H1 (cell line): ENCODE measurements at regions not wholly inside any gene's neighbourhood (a gene's known extent, or its start where the extent isn't known, plus 50 kb on each side); places are given as distances from the start of the nearest gene placed in this dataset.

ENCODE experiments used
- CTCF ChIA-PET: fragments of 300-600 bp; sonication (Branson Sonifier 250); formaldehyde crosslinking; loops from one replicate; lab custom pipeline; 2021; ENCODE audit not compliant: partially characterized antibody; lab: Charles Lee
- POLR2A ChIA-PET: fragments of 300-600 bp; sonication (Branson Sonifier 250); formaldehyde crosslinking; loops from one replicate; lab custom pipeline; 2021; ENCODE audit warnings: inconsistent platforms; ENCODE audit not compliant: partially characterized antibody; lab: Charles Lee
- DNase-seq, 2 experiments: peaks; one replicate each; pipeline versions ENCODE4 v3.0.0 to v3.0.0-alpha.2; 2010 to 2022; ENCODE audit warnings: low spot score in 2 of 2, low read depth in 1 of 2, mixed read lengths in 1 of 2
- FAIRE-seq: peaks from 2 replicates; lab custom pipeline; 2011; peaks lifted over from hg19 to GRCh38; lab: Jason Lieb, UNC
- H2AFZ ChIP-seq: 2 replicates; pipeline ENCODE4 v1.8.1; 2012; ENCODE audit warnings: low read length, inconsistent platforms
- H2AK5ac ChIP-seq: 2 replicates; pipeline ENCODE4 v1.6.1; 2013; ENCODE audit warnings: low read depth, low read length
- H2BK120ac ChIP-seq: replicated peaks from 2 replicates; pipeline ENCODE3; 2013; ENCODE audit warnings: low read depth, low read length, inconsistent platforms
- H2BK12ac ChIP-seq: 2 replicates; pipeline ENCODE4 v1.6.1; 2013; ENCODE audit warnings: low read depth, low read length
- H2BK15ac ChIP-seq: 2 replicates; pipeline ENCODE4 v1.6.1; 2013; ENCODE audit warnings: low read length
- H2BK20ac ChIP-seq: 2 replicates; pipeline ENCODE4 v1.6.1; 2013; ENCODE audit warnings: low read length
- H2BK5ac ChIP-seq: 2 replicates; pipeline ENCODE4 v1.6.1; 2013; ENCODE audit warnings: low read depth, low read length
- H3K14ac ChIP-seq: 2 replicates; pipeline ENCODE4 v1.6.1; 2013; ENCODE audit warnings: inconsistent platforms; ENCODE audit not compliant: insufficient read length
- H3K18ac ChIP-seq: 2 replicates; pipeline ENCODE4 v1.6.1; 2013; ENCODE audit warnings: low read length; ENCODE audit errors: extremely low read depth
- H3K23ac ChIP-seq: 2 replicates; pipeline ENCODE4 v1.6.1; 2013; ENCODE audit warnings: inconsistent platforms; ENCODE audit not compliant: insufficient read length
- H3K23me2 ChIP-seq: 2 replicates; pipeline ENCODE4 v1.6.1; 2013; ENCODE audit warnings: low read depth, low read length
- H3K27ac ChIP-seq: 2 replicates; pipeline ENCODE4 v1.6.1; 2011; ENCODE audit warnings: low read depth, low read length, inconsistent platforms
- H3K27me3 ChIP-seq, 4 experiments: replicated peaks in 1 of 4; 1 replicate in 1 of 4; 2 replicates in 3 of 4; pipeline versions ENCODE4 v1.6.1 to v1.8.1; 2011 to 2013; ENCODE audit warnings: low read length in 3 of 4, mild to moderate bottlenecking in 3 of 4, inconsistent platforms in 2 of 4, mixed read lengths in 2 of 4, moderate library complexity in 1 of 4; ENCODE audit not compliant: control insufficient read depth in 3 of 4, insufficient read depth in 3 of 4; ENCODE audit errors: extremely low read depth in 1 of 4
- H3K36me3 ChIP-seq, 4 experiments: 2 replicates each; pipeline versions ENCODE4 v1.6.1 to v1.8.1; 2011 to 2013; ENCODE audit warnings: mild to moderate bottlenecking in 4 of 4, low read length in 3 of 4, moderate library complexity in 2 of 4, control low read depth in 1 of 4, inconsistent platforms in 1 of 4; ENCODE audit not compliant: insufficient read depth in 4 of 4, control insufficient read depth in 2 of 4
- H3K4ac ChIP-seq: replicated peaks from 2 replicates; pipeline ENCODE3; 2013; ENCODE audit warnings: low read length, low read depth, mixed read lengths, inconsistent platforms; ENCODE audit not compliant: insufficient read length
- H3K4me1 ChIP-seq, 4 experiments: replicated peaks in 1 of 4; 1 replicate in 1 of 4; 2 replicates in 3 of 4; pipeline versions ENCODE4 v1.6.1 to v1.8.1; 2011 to 2013; ENCODE audit warnings: low read length in 3 of 4, inconsistent platforms in 2 of 4, mixed read lengths in 1 of 4; ENCODE audit not compliant: insufficient read depth in 4 of 4, control insufficient read depth in 3 of 4
- H3K4me2 ChIP-seq, 2 experiments: 2 replicates each; pipeline versions ENCODE4 v1.6.1 to v1.8.1; 2011 to 2013; ENCODE audit warnings: low read depth in 2 of 2, low read length in 2 of 2, control low read depth in 1 of 2, inconsistent platforms in 1 of 2, mild to moderate bottlenecking in 1 of 2; ENCODE audit not compliant: insufficient read depth in 1 of 2
- H3K4me3 ChIP-seq, 4 experiments: fragments of 200-600, 300-600 bp in 1 of 4; sonication (generic), shearing (Covaris generic), sonication (Bioruptor Twin) in 1 of 4; 2 replicates each; pipeline versions ENCODE4 v1.5.1 to v1.8.1; 2011 to 2016; ENCODE audit warnings: low read length in 4 of 4, low read depth in 3 of 4, control low read depth in 2 of 4, inconsistent platforms in 2 of 4, mild to moderate bottlenecking in 2 of 4, mixed read lengths in 1 of 4, moderate library complexity in 1 of 4; ENCODE audit not compliant: insufficient read depth in 2 of 4; ENCODE audit errors: extremely low read depth in 1 of 4
- H3K56ac ChIP-seq: replicated peaks from 2 replicates; pipeline ENCODE3; 2013; ENCODE audit warnings: low read depth, mild to moderate bottlenecking, mixed read lengths, low read length, inconsistent platforms; ENCODE audit not compliant: insufficient read length
- H3K79me1 ChIP-seq: 2 replicates; pipeline ENCODE4 v1.6.1; 2013; ENCODE audit warnings: low read depth, low read length, control low read depth
- H3K79me2 ChIP-seq, 2 experiments: 2 replicates each; pipeline versions ENCODE4 v1.6.1 to v1.8.1; 2012 to 2013; ENCODE audit warnings: low read length in 2 of 2, mild to moderate bottlenecking in 2 of 2, inconsistent platforms in 1 of 2; ENCODE audit not compliant: insufficient read depth in 2 of 2, control insufficient read depth in 1 of 2
- H3K9ac ChIP-seq, 4 experiments: replicated peaks in 1 of 4; 1 replicate in 1 of 4; 2 replicates in 3 of 4; pipeline versions ENCODE4 v1.6.1 to v1.8.1; 2011 to 2013; ENCODE audit warnings: low read depth in 3 of 4, low read length in 3 of 4, control low read depth in 2 of 4, mild to moderate bottlenecking in 2 of 4, moderate library complexity in 2 of 4, inconsistent platforms in 1 of 4; ENCODE audit errors: extremely low read depth in 1 of 4
- H3K9me3 ChIP-seq, 2 experiments: 2 replicates each; pipeline versions ENCODE4 v1.6.1 to v1.8.1; 2012 to 2013; ENCODE audit warnings: mild to moderate bottlenecking in 2 of 2, moderate library complexity in 2 of 2, control low read depth in 1 of 2, inconsistent platforms in 1 of 2, low read depth in 1 of 2, low read length in 1 of 2, mixed read lengths in 1 of 2; ENCODE audit not compliant: insufficient read depth in 2 of 2
- H4K20me1 ChIP-seq, 2 experiments: replicated peaks in 1 of 2; 2 replicates each; pipeline versions ENCODE3 to v1.8.1; 2011 to 2013; ENCODE audit warnings: inconsistent platforms in 2 of 2, low read length in 2 of 2, mild to moderate bottlenecking in 1 of 2; ENCODE audit not compliant: insufficient read depth in 2 of 2, control insufficient read depth in 1 of 2
- H4K5ac ChIP-seq: 2 replicates; pipeline ENCODE4 v1.6.1; 2013; ENCODE audit warnings: low read length, low read depth, mixed read lengths, inconsistent platforms; ENCODE audit not compliant: insufficient read length
- H4K8ac ChIP-seq: 2 replicates; pipeline ENCODE4 v1.8.0; 2013; ENCODE audit warnings: mild to moderate bottlenecking, moderate library complexity, low read length, inconsistent platforms; ENCODE audit not compliant: insufficient read depth; ENCODE audit errors: extremely low read depth
- H4K91ac ChIP-seq: replicated peaks from 2 replicates; pipeline ENCODE3; 2013; ENCODE audit warnings: low read length, mixed read lengths, inconsistent platforms; ENCODE audit not compliant: insufficient read length
- POLR2A ChIP-seq, 2 experiments: IDR thresholded peaks; 1 replicate in 1 of 2; 2 replicates in 1 of 2; pipeline ENCODE4 v1.6.1; 2011; ENCODE audit warnings: low read depth in 2 of 2, low read length in 2 of 2, mild to moderate bottlenecking in 2 of 2; ENCODE audit errors: control extremely low read depth in 1 of 2
- POLR2AphosphoS5 ChIP-seq: IDR thresholded peaks from 2 replicates; pipeline ENCODE4 v1.6.1; 2011; ENCODE audit warnings: low read depth, low read length
- RFX5 ChIP-seq: IDR thresholded peaks from 2 replicates; pipeline ENCODE4 v1.6.1; 2011; ENCODE audit warnings: low read depth, low read length, improper control_type of control experiment, borderline replicate concordance
- RXRA ChIP-seq: IDR thresholded peaks from 2 replicates; pipeline ENCODE4 v1.6.1; 2011; ENCODE audit warnings: low read depth, mild to moderate bottlenecking, low read length, moderate library complexity; ENCODE audit not compliant: insufficient read depth
- SP2 ChIP-seq: IDR thresholded peaks from 2 replicates; pipeline ENCODE4 v1.6.1; 2012; ENCODE audit warnings: mild to moderate bottlenecking, low read length, inconsistent platforms
- WGBS, 2 experiments: shearing (Covaris generic) in 1 of 2; methylation state at CpG; one replicate each; pipeline versions ENCODE4 v1.1.6 to v1.1.7; 2013 to 2015; ENCODE audit warnings: low lambda C conversion rate in 2 of 2, mixed read lengths in 2 of 2, inconsistent platforms in 1 of 2, low coverage in 1 of 2, missing lambda C conversion rate in 1 of 2; ENCODE audit not compliant: insufficient replicate concordance in 2 of 2, insufficient coverage in 1 of 2, insufficient read length in 1 of 2; ENCODE audit errors: extremely low coverage in 1 of 2, missing lambda C conversion rate in 1 of 2; 5-methylcytosine and 5-hydroxymethylcytosine counted together

DNA sequence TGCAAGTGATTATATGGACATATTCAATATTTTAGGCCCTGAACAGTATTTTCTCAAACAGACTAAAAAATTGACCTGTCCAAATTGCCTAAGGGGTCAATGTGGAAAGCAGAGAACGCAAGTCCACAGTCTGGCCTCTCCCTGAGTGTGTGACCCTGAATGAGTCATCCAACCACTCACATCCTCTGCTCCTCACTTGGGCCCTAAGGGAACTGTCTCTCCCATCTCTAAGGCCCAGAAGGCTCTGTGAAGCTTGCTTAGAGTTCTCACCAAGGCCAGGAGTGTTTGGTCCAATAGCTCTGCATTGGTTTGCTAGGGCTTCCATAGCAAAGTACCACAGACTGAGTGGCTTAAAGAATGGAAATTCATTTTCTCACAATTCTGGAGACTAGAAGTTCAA, 155.1 kb downstream of the LSM5 start:
- WGBS, 2 experiments, result 100% methylated on average over 1 of the region's 1 CpG; no CpG with 5 or more reads in 1 of the 2 experiments
- DNase-seq (no peak), FAIRE-seq (no peak)
- Histone ChIP-seq H4K20me1 (no peaks in the 10 kb centered on the region), H3K79me2 (no peaks in the 10 kb centered on the region), H2BK20ac (no peak overlapping the region), H4K5ac (no peak overlapping the region), H3K27me3 (no peaks in the 10 kb centered on the region), H3K23ac (no peak overlapping the region), H4K91ac (no peak overlapping the region), H3K14ac (no peak overlapping the region), H3K23me2 (no peaks in the 10 kb centered on the region), H3K36me3 (no peaks in the 10 kb centered on the region), H3K56ac (no peak overlapping the region), H3K27ac (no peak overlapping the region), H2BK12ac (no peak overlapping the region), H3K9me3 (no peaks in the 10 kb centered on the region), H3K9ac (no peak overlapping the region), H3K18ac (no peak overlapping the region), H2BK5ac (no peak overlapping the region), H4K8ac (no peak overlapping the region), H2BK120ac (no peak overlapping the region), H3K4ac (no peak overlapping the region), H3K79me1 (no peaks in the 10 kb centered on the region), H2AFZ (no peak overlapping the region), H3K4me1 (no peaks in the 10 kb centered on the region), H2AK5ac (no peak overlapping the region), H2BK15ac (no peak overlapping the region), H3K4me3 (no peak overlapping the region), H3K4me2 (no peak overlapping the region)
- ChIA-PET CTCF (interaction anchor here (2.1 kb wide), 1 partner anchor 13 kb away, joined by 10 read pairs; no protein-coding TSS in a partner anchor), POLR2A (no interaction called here)
- TF ChIP-seq RXRA (no peak), SP2 (no peak), POLR2AphosphoS5 (no peak), POLR2A (IDR thresholded peaks at IDR 0.05; ENCODE audit: control extremely low read depth in 1 of 2, low read depth in 2 of 2, low read length in 2 of 2) (no peak), RFX5 (no peak)
